ENCODE measurements at regions not wholly inside any gene's neighbourhood (a gene's known extent, or its start where the extent isn't known, plus 50 kb on each side); places are given as distances from the start of the nearest gene placed in this dataset.

DNA sequence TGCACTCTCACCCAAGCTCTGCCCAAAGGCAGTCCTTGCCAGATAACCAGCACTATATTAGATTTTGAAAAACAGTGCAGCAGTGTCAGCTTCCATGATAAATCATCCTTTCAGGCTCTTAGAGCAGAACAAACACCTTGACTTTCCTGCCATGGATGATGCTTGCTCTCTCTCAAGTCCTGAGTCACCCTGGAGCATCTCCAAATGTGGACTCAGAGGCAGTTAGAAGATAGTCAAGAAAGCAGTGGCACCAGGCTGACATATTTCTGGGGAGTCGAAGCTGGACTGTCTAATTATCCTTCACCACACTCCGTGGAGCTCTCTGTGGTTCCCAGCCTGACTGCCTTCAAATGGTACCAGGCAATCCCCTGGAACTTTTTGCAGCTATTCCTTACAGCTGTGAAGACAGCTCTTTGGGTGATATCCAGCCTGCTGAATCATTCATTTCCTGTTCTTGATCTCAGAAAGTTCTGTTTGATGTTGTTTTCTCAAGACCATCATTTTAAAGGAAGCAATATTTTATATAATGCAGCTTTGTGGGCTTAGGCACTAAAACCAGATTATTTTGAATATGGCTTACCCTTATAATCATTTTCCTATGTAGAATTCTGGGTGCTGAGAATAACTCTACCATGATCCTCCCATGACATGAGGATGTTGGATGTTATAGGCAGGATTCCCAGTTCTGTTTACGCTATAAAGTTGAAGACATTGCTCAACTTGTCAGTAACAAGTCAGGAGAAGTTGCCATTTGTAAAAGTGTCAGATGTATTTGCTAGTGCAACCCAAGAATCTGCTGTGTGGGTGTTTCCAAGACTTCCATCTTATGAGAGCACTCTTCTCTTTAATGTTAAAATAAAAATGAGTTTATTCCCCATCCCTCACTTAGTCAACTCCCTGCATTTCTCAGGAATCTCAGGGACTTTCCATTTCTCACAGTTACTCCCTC, 233.8 kb downstream of the C7orf25 start:
- no peak overlapping the region for H2BK12ac ChIP-seq (ENCODE audit: insufficient read length, low read depth, low read length)
- H2BK5ac ChIP-seq (ENCODE audit: insufficient read length, low read length), result no peak overlapping the region
- no peak overlapping the region for H2AK5ac ChIP-seq (ENCODE audit: insufficient read length, low read length)
- no peaks in the 10 kb centered on the region for H3K79me1 ChIP-seq (ENCODE audit: insufficient read depth, low read depth, low read length, poor library complexity, severe bottlenecking)
- H4K8ac ChIP-seq (replicated peaks; ENCODE audit: insufficient read length, low read depth, low read length), result no peak overlapping the region
- H2BK20ac ChIP-seq (ENCODE audit: low read depth, low read length, poor library complexity, severe bottlenecking), result no peak overlapping the region
- H4K5ac ChIP-seq (ENCODE audit: insufficient read length, low read depth, low read length), result no peak overlapping the region
- Mint-ChIP-seq H3K9me3 (peaks cover 11% of the 10 kb centered on the region in 2 experiments; a peak in 4 of 5 replicates), H3K27me3 (ENCODE audit: low read depth) (no peaks in the 10 kb centered on the region; the same call in 1 of the 2 replicates), H3K4me3 (no peak overlapping the region), H3K36me3 (ENCODE audit: insufficient read depth in 1 of 3, low read depth in 3 of 3) (peaks cover 4 to 13% (median 5%) of the 10 kb centered on the region in 3 experiments; a peak in 3 of 7 replicates), H3K4me1 (0 out of 4 replicates have a peak, but pooled peaks cover 0 to 3% of the 10 kb centered on the region in 2 experiments), H3K27ac (no peak overlapping the region)
- no peaks in the 10 kb centered on the region for H3K23me2 ChIP-seq (ENCODE audit: insufficient read length, low read depth, low read length, poor library complexity, severe bottlenecking)
- no peak overlapping the region for H3K18ac ChIP-seq (ENCODE audit: insufficient read length, low read depth, low read length)
- no peak overlapping the region for H3K9ac ChIP-seq (ENCODE audit: extremely low read depth, insufficient read length, low read length)
- no peak overlapping the region for H2BK120ac ChIP-seq (ENCODE audit: low read depth, low read length, poor library complexity, severe bottlenecking)
- no peak overlapping the region for H3K23ac ChIP-seq (ENCODE audit: insufficient read length, low read depth, low read length)
- no peak overlapping the region for H3K4ac ChIP-seq (ENCODE audit: low read depth, low read length)
- H3K9me3 ChIP-seq (ENCODE audit: control insufficient read depth, low read depth, low read length), result no peaks in the 10 kb centered on the region
- TF ChIP-seq, protein P1, sequence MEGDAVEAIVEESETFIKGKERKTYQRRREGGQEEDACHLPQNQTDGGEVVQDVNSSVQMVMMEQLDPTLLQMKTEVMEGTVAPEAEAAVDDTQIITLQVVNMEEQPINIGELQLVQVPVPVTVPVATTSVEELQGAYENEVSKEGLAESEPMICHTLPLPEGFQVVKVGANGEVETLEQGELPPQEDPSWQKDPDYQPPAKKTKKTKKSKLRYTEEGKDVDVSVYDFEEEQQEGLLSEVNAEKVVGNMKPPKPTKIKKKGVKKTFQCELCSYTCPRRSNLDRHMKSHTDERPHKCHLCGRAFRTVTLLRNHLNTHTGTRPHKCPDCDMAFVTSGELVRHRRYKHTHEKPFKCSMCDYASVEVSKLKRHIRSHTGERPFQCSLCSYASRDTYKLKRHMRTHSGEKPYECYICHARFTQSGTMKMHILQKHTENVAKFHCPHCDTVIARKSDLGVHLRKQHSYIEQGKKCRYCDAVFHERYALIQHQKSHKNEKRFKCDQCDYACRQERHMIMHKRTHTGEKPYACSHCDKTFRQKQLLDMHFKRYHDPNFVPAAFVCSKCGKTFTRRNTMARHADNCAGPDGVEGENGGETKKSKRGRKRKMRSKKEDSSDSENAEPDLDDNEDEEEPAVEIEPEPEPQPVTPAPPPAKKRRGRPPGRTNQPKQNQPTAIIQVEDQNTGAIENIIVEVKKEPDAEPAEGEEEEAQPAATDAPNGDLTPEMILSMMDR (conservative IDR thresholded peaks at IDR 0.05), result no peak
- H3T11ph ChIP-seq (ENCODE audit: low read length), result no peak overlapping the region
- no peak overlapping the region for H3K14ac ChIP-seq (ENCODE audit: insufficient read depth, low read length)
- WGBS (ENCODE audit: extremely low coverage, insufficient read length, low lambda C conversion rate), result no CpG with 5 or more reads among the region's 3 CpGs
- H4K20me1 ChIP-seq (ENCODE audit: control insufficient read depth, insufficient read depth, insufficient read length), result no peaks in the 10 kb centered on the region
- no peak overlapping the region for H2BK15ac ChIP-seq (ENCODE audit: low read depth, low read length)
- H3K27ac ChIP-seq (ENCODE audit: insufficient read length, low read depth, low read length), result no peak overlapping the region
- H2AFZ ChIP-seq (ENCODE audit: low read length), result no peak overlapping the region
- peaks cover 2% of the 10 kb centered on the region; the same call in 1 of the 2 replicates for H3K4me1 ChIP-seq (ENCODE audit: insufficient read depth, low read length)
- H4K91ac ChIP-seq (ENCODE audit: insufficient read length, low read depth, low read length), result no peak overlapping the region
- no peaks in the 10 kb centered on the region for H3K79me2 ChIP-seq (ENCODE audit: insufficient read depth, low read length)
- no peak overlapping the region for H3K4me2 ChIP-seq (ENCODE audit: insufficient read depth, insufficient read length, low read length)
- no peaks in the 10 kb centered on the region for H3K27me3 ChIP-seq (ENCODE audit: insufficient read depth, low read length)
- no peak for DNase-seq
- H3K56ac ChIP-seq (ENCODE audit: insufficient read length, low read depth, low read length), result no peak overlapping the region
